ENCODE measurements at regions not wholly inside any gene's neighbourhood (a gene's known extent, or its start where the extent isn't known, plus 50 kb on each side); places are given as distances from the start of the nearest gene placed in this dataset.

DNA sequence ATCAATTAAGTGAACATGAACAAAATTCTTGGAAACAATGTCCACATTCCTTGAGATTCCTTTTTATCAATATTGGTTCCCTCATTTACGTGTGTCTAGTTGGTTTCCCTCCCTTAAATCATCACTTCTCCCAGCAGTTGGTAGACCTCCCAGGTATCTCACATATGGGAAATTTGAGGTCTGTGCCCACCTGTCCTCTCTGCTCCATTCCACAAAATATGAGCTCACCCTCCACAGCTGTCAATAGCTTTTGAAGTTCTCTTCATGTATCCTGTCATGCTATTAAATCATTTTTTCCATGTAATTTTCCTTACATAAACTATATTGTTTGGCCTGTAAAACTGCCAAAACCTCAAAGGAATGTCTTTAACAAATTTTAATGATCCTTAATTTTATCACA is 992.2 kb upstream of the ACVR2A start:
- TF ChIP-seq, protein P1, sequence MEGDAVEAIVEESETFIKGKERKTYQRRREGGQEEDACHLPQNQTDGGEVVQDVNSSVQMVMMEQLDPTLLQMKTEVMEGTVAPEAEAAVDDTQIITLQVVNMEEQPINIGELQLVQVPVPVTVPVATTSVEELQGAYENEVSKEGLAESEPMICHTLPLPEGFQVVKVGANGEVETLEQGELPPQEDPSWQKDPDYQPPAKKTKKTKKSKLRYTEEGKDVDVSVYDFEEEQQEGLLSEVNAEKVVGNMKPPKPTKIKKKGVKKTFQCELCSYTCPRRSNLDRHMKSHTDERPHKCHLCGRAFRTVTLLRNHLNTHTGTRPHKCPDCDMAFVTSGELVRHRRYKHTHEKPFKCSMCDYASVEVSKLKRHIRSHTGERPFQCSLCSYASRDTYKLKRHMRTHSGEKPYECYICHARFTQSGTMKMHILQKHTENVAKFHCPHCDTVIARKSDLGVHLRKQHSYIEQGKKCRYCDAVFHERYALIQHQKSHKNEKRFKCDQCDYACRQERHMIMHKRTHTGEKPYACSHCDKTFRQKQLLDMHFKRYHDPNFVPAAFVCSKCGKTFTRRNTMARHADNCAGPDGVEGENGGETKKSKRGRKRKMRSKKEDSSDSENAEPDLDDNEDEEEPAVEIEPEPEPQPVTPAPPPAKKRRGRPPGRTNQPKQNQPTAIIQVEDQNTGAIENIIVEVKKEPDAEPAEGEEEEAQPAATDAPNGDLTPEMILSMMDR (IDR thresholded peaks at IDR 0.05), result no peak
- no peak for TF ChIP-seq POLR2A (IDR thresholded peaks at IDR 0.05)

Measured in testis (tissue), 2 donors.